ENCODE measurements at regions not wholly inside any gene's neighbourhood (a gene's known extent, or its start where the extent isn't known, plus 50 kb on each side); places are given as distances from the start of the nearest gene placed in this dataset.

DNA sequence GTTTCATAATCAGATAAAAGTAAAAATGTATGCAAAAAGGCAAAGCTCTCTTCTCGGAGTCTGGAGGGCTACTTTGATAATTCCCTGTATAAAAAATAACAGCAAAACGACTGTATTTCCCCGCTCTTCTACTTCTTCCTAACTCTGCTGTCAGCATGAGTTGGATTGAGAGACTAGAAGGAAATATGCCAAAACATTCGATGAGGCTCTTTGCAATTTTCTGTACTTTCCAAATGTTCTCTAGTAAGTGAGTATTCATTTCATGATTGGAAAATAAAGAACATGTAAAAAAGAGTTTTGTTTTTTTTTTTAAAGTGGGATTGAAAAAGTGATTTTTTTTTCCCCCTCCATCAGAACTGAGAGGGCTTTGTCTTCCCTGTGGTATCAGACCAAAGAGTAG is 677.5 kb downstream of the ACTL7B start:
- TF ChIP-seq, protein P1, sequence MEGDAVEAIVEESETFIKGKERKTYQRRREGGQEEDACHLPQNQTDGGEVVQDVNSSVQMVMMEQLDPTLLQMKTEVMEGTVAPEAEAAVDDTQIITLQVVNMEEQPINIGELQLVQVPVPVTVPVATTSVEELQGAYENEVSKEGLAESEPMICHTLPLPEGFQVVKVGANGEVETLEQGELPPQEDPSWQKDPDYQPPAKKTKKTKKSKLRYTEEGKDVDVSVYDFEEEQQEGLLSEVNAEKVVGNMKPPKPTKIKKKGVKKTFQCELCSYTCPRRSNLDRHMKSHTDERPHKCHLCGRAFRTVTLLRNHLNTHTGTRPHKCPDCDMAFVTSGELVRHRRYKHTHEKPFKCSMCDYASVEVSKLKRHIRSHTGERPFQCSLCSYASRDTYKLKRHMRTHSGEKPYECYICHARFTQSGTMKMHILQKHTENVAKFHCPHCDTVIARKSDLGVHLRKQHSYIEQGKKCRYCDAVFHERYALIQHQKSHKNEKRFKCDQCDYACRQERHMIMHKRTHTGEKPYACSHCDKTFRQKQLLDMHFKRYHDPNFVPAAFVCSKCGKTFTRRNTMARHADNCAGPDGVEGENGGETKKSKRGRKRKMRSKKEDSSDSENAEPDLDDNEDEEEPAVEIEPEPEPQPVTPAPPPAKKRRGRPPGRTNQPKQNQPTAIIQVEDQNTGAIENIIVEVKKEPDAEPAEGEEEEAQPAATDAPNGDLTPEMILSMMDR (IDR thresholded peaks at IDR 0.05): no peak
- TF ChIP-seq POLR2A (IDR thresholded peaks at IDR 0.05): no peak

Data from adrenal gland (tissue), 5 donors.